H9 (cell line): ENCODE measurements at regions not wholly inside any gene's neighbourhood (a gene's known extent, or its start where the extent isn't known, plus 50 kb on each side); places are given as distances from the start of the nearest gene placed in this dataset.

Experiments used
- DNase-seq: peaks from one replicate; pipeline ENCODE4 v3.0.0-alpha.2; 2017
- H2AFZ ChIP-seq: one replicate; pipeline ENCODE4 v1.6.1; 2013; ENCODE audit warnings: mild to moderate bottlenecking, low read length, control low read depth, moderate library complexity
- H2AK5ac ChIP-seq: 2 replicates; pipeline ENCODE4 v1.6.1; 2013; ENCODE audit warnings: low read length, control low read depth, mixed read lengths; ENCODE audit not compliant: insufficient read length
- H2BK120ac ChIP-seq: one replicate; pipeline ENCODE4 v1.6.1; 2013; ENCODE audit warnings: low read depth, mild to moderate bottlenecking, low read length, control low read depth, inconsistent platforms; ENCODE audit not compliant: poor library complexity, severe bottlenecking
- H2BK12ac ChIP-seq: 2 replicates; pipeline ENCODE4 v1.6.1; 2013; ENCODE audit warnings: low read length, control low read depth, mixed read lengths, low read depth; ENCODE audit not compliant: insufficient read length
- H2BK15ac ChIP-seq: 2 replicates; pipeline ENCODE4 v1.6.1; 2013; ENCODE audit warnings: low read depth, low read length, control low read depth
- H2BK20ac ChIP-seq: one replicate; pipeline ENCODE4 v1.6.1; 2013; ENCODE audit warnings: low read depth, mild to moderate bottlenecking, low read length, control low read depth, inconsistent platforms; ENCODE audit not compliant: poor library complexity, severe bottlenecking
- H2BK5ac ChIP-seq: 2 replicates; pipeline ENCODE4 v1.6.1; 2013; ENCODE audit warnings: low read length, control low read depth, mixed read lengths; ENCODE audit not compliant: insufficient read length
- H3K14ac ChIP-seq: 2 replicates; pipeline ENCODE4 v1.6.1; 2013; ENCODE audit warnings: low read length, control low read depth; ENCODE audit not compliant: insufficient read depth
- H3K18ac ChIP-seq: 2 replicates; pipeline ENCODE4 v1.6.1; 2013; ENCODE audit warnings: low read depth, mild to moderate bottlenecking, mixed read lengths, low read length, control low read depth; ENCODE audit not compliant: insufficient read length
- H3K23ac ChIP-seq: 2 replicates; pipeline ENCODE4 v1.6.1; 2013; ENCODE audit warnings: low read length, control low read depth, mixed read lengths, low read depth; ENCODE audit not compliant: insufficient read length
- H3K23me2 ChIP-seq: 2 replicates; pipeline ENCODE4 v1.6.1; 2013; ENCODE audit warnings: low read depth, mild to moderate bottlenecking, mixed read lengths, low read length, control low read depth; ENCODE audit not compliant: insufficient read length, poor library complexity, severe bottlenecking
- H3K27ac ChIP-seq: 2 replicates; pipeline ENCODE4 v1.5.1; 2013; ENCODE audit warnings: low read length, control low read depth, mixed read lengths, low read depth; ENCODE audit not compliant: insufficient read length
- H3K27me3 ChIP-seq: 2 replicates; pipeline ENCODE4 v1.6.1; 2013; ENCODE audit warnings: low read length, control low read depth, inconsistent platforms; ENCODE audit not compliant: insufficient read depth
- H3K4ac ChIP-seq: 2 replicates; pipeline ENCODE4 v1.6.1; 2013; ENCODE audit warnings: low read depth, mild to moderate bottlenecking, control low read depth, inconsistent platforms, low read length, moderate library complexity
- H3K4me1 ChIP-seq: 2 replicates; pipeline ENCODE4 v1.6.1; 2013; ENCODE audit warnings: low read length, control low read depth, inconsistent platforms; ENCODE audit not compliant: insufficient read depth
- H3K4me2 ChIP-seq: 2 replicates; pipeline ENCODE4 v1.6.1; 2013; ENCODE audit warnings: low read length, control low read depth, mixed read lengths; ENCODE audit not compliant: insufficient read length, insufficient read depth
- H3K56ac ChIP-seq: 2 replicates; pipeline ENCODE4 v1.6.1; 2013; ENCODE audit warnings: low read depth, mild to moderate bottlenecking, mixed read lengths, low read length, control low read depth; ENCODE audit not compliant: insufficient read length
- H3K79me1 ChIP-seq: 2 replicates; pipeline ENCODE4 v1.6.1; 2013; ENCODE audit warnings: low read depth, mild to moderate bottlenecking, moderate library complexity, low read length, control low read depth, inconsistent platforms; ENCODE audit not compliant: insufficient read depth, poor library complexity, severe bottlenecking
- H3K79me2 ChIP-seq: 2 replicates; pipeline ENCODE4 v1.6.1; 2013; ENCODE audit warnings: low read length, control low read depth, inconsistent platforms; ENCODE audit not compliant: insufficient read depth
- H3K9ac ChIP-seq: 2 replicates; pipeline ENCODE4 v1.6.1; 2013; ENCODE audit warnings: low read length, control low read depth, mixed read lengths; ENCODE audit not compliant: insufficient read length; ENCODE audit errors: extremely low read depth
- H3K9me3 ChIP-seq: one replicate; pipeline ENCODE4 v1.6.1; 2013; ENCODE audit warnings: low read depth, low read length, inconsistent platforms; ENCODE audit not compliant: control insufficient read depth
- H3T11ph ChIP-seq: one replicate; pipeline ENCODE4 v1.6.1; 2013; ENCODE audit warnings: mild to moderate bottlenecking, low read length, control low read depth, inconsistent platforms
- H4K20me1 ChIP-seq: one replicate; pipeline ENCODE4 v1.6.1; 2013; ENCODE audit not compliant: control insufficient read depth, insufficient read length, insufficient read depth
- H4K5ac ChIP-seq: 2 replicates; pipeline ENCODE4 v1.6.1; 2013; ENCODE audit warnings: low read depth, mild to moderate bottlenecking, mixed read lengths, low read length, control low read depth; ENCODE audit not compliant: insufficient read length
- H4K8ac ChIP-seq: replicated peaks from 2 replicates; pipeline ENCODE4 v1.6.1; 2013; ENCODE audit warnings: low read length, control low read depth, mixed read lengths, low read depth; ENCODE audit not compliant: insufficient read length
- H4K91ac ChIP-seq: 2 replicates; pipeline ENCODE4 v1.6.1; 2013; ENCODE audit warnings: low read depth, mild to moderate bottlenecking, moderate library complexity, mixed read lengths, low read length, control low read depth; ENCODE audit not compliant: insufficient read length
- H3K27ac Mint-ChIP-seq, 3 experiments: 2 replicates in 2 of 3; 3 replicates in 1 of 3; pipeline ENCODE4 v1.8.0; 2020 to 2021; ENCODE audit warnings: mixed read lengths in 3 of 3, mild to moderate bottlenecking in 1 of 3, moderate library complexity in 1 of 3
- H3K27me3 Mint-ChIP-seq: 2 replicates; pipeline ENCODE4 v1.8.0; 2021; ENCODE audit warnings: low read depth, mild to moderate bottlenecking, moderate library complexity, mixed read lengths
- H3K36me3 Mint-ChIP-seq, 3 experiments: 2 replicates in 2 of 3; 3 replicates in 1 of 3; pipeline ENCODE4 v1.8.0; 2020 to 2021; ENCODE audit warnings: low read depth in 3 of 3, mixed read lengths in 3 of 3; ENCODE audit not compliant: insufficient read depth in 1 of 3
- H3K4me1 Mint-ChIP-seq, 2 experiments: 2 replicates each; pipeline ENCODE4 v1.8.0; 2020; ENCODE audit warnings: mixed read lengths in 2 of 2
- H3K4me3 Mint-ChIP-seq, 2 experiments: 2 replicates in 1 of 2; 3 replicates in 1 of 2; pipeline ENCODE4 v1.8.0; 2020 to 2021; ENCODE audit warnings: mild to moderate bottlenecking in 2 of 2, mixed read lengths in 2 of 2, moderate library complexity in 1 of 2
- H3K9me3 Mint-ChIP-seq, 2 experiments: 2 replicates in 1 of 2; 3 replicates in 1 of 2; pipeline ENCODE4 v1.8.0; 2020; ENCODE audit warnings: mild to moderate bottlenecking in 2 of 2, mixed read lengths in 2 of 2, moderate library complexity in 1 of 2
- WGBS: extraction: QIAGEN DNeasy Blood & Tissue Kit; methylation state at CpG from one replicate; pipeline ENCODE4 v1.1.7; 2013; ENCODE audit warnings: missing lambda C conversion rate, low lambda C conversion rate, mixed read lengths; ENCODE audit not compliant: insufficient read length; ENCODE audit errors: extremely low coverage; 5-methylcytosine and 5-hydroxymethylcytosine counted together
- TF ChIP-seq, protein P1 (sequence below): fragments of 200-600 bp; sonication (generic); conservative IDR thresholded peaks from 3 replicates; pipeline ENCODE4 v1.8.0; 2021; ENCODE audit warnings: antibody characterized with exemption, mild to moderate bottlenecking

DNA sequence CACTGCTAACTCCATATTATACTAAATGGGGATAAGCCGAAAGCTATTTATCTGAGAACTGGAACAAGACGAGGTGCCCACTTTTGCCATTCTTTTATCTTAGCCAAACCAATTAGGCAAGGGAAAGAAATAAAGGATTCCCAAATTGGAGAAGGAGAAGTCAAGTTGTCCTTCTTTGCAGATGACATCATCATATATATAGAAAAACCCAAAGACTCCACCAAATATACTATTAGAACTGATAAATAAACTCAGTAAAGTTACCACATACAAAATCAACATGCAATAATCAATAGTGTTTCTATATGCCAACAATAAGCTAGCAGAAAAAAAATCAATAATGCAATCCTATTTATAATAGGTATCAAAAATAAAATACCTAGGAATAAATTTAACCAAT is 570.3 kb upstream of the EPHA7 start:
- Histone ChIP-seq H4K8ac (no peak overlapping the region), H3K9ac (no peak overlapping the region), H3K79me2 (no peaks in the 10 kb centered on the region), H3T11ph (no peak overlapping the region), H3K23me2 (no peaks in the 10 kb centered on the region), H4K91ac (no peak overlapping the region), H3K56ac (no peak overlapping the region), H3K9me3 (no peaks in the 10 kb centered on the region), H3K79me1 (no peaks in the 10 kb centered on the region), H3K23ac (no peak overlapping the region), H3K4ac (no peak overlapping the region), H2BK5ac (no peak overlapping the region), H3K4me2 (no peak overlapping the region), H2BK120ac (no peak overlapping the region), H2BK12ac (no peak overlapping the region), H3K18ac (no peak overlapping the region), H2BK15ac (no peak overlapping the region), H2BK20ac (no peak overlapping the region), H2AFZ (no peak overlapping the region), H3K27me3 (no peaks in the 10 kb centered on the region), H3K14ac (no peak overlapping the region), H4K20me1 (no peaks in the 10 kb centered on the region), H2AK5ac (no peak overlapping the region), H3K4me1 (no peaks in the 10 kb centered on the region), H3K27ac (no peak overlapping the region), H4K5ac (no peak overlapping the region)
- Mint-ChIP-seq H3K4me3 (no peak overlapping the region), H3K9me3 (no peaks in the 10 kb centered on the region), H3K27me3 (no peaks in the 10 kb centered on the region), H3K4me1 (peaks cover 3 to 4% of the 10 kb centered on the region in 2 experiments; a peak in 2 of 4 replicates), H3K36me3 (no peaks in the 10 kb centered on the region), H3K27ac (no peak overlapping the region)
- no peak for DNase-seq
- TF ChIP-seq, protein P1, sequence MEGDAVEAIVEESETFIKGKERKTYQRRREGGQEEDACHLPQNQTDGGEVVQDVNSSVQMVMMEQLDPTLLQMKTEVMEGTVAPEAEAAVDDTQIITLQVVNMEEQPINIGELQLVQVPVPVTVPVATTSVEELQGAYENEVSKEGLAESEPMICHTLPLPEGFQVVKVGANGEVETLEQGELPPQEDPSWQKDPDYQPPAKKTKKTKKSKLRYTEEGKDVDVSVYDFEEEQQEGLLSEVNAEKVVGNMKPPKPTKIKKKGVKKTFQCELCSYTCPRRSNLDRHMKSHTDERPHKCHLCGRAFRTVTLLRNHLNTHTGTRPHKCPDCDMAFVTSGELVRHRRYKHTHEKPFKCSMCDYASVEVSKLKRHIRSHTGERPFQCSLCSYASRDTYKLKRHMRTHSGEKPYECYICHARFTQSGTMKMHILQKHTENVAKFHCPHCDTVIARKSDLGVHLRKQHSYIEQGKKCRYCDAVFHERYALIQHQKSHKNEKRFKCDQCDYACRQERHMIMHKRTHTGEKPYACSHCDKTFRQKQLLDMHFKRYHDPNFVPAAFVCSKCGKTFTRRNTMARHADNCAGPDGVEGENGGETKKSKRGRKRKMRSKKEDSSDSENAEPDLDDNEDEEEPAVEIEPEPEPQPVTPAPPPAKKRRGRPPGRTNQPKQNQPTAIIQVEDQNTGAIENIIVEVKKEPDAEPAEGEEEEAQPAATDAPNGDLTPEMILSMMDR = no peak
- no CpG with 5 or more reads among the region's 2 CpGs for WGBS
